Tibial nerve (tissue), 4 donors: ENCODE measurements at regions not wholly inside any gene's neighbourhood (a gene's known extent, or its start where the extent isn't known, plus 50 kb on each side); places are given as distances from the start of the nearest gene placed in this dataset.

ENCODE experiments used
- DNase-seq, 2 donors: peaks; one replicate each; pipeline ENCODE4 v3.0.0-alpha.2; 2019; ENCODE audit warnings: low spot score in 2 of 2
- H3K27ac ChIP-seq, 4 donors: fragments of 200-600 bp; sonication (generic) in 3 of 4; one replicate each; pipeline ENCODE4 v1.5.1; 2017 to 2019; ENCODE audit warnings: mild to moderate bottlenecking in 1 of 4
- H3K27me3 ChIP-seq, 2 donors: fragments of 200-600 bp; sonication (generic) in 1 of 2; one replicate each; pipeline versions ENCODE4 v1.5.1 to v1.6.0; 2017 to 2019
- H3K36me3 ChIP-seq, 3 donors: fragments of 200-600 bp; sonication (generic); one replicate each; pipeline ENCODE4 v1.5.1; 2018 to 2019
- H3K4me1 ChIP-seq, 4 donors: fragments of 200-600 bp; sonication (generic) in 3 of 4; one replicate each; pipeline ENCODE4 v1.5.1; 2017 to 2019
- H3K4me3 ChIP-seq, 4 donors: fragments of 200-600 bp; sonication (generic) in 3 of 4; one replicate each; pipeline ENCODE4 v1.5.1; 2017 to 2019; ENCODE audit warnings: mild to moderate bottlenecking in 1 of 4, moderate library complexity in 1 of 4
- H3K9me3 ChIP-seq, 4 donors: fragments of 200-600 bp; sonication (generic) in 3 of 4; one replicate each; pipeline ENCODE4 v1.5.1; 2017 to 2019
- CTCF ChIP-seq, 5 experiments: fragments of 200-600 bp in 3 of 5; fragments of 450-650 bp in 2 of 5; sonication (generic) in 3 of 5; IDR thresholded peaks; one replicate each; pipeline ENCODE4 v1.5.1; 2016 to 2019; ENCODE audit warnings: antibody characterized with exemption in 5 of 5, mild to moderate bottlenecking in 3 of 5, moderate library complexity in 2 of 5
- EP300 ChIP-seq, 2 donors: sonication (generic); formaldehyde crosslinking; IDR thresholded peaks; one replicate each; pipeline ENCODE4 v1.6.1; 2017; ENCODE audit warnings: antibody characterized with exemption in 2 of 2, mild to moderate bottlenecking in 1 of 2
- POLR2A ChIP-seq, 2 donors: fragments of 450-650 bp; IDR thresholded peaks; one replicate each; pipeline ENCODE4 v1.6.1; 2017; ENCODE audit warnings: antibody characterized with exemption in 2 of 2, mild to moderate bottlenecking in 2 of 2, moderate library complexity in 2 of 2
- WGBS, 2 donors: methylation state at CpG; one replicate each; pipeline ENCODE4 v1.1.5; 2018; 5-methylcytosine and 5-hydroxymethylcytosine counted together

GRCh38 chr3:194772241-194773000, 86.7 kb downstream of the FAM43A start:
- H3K4me1 ChIP-seq = peaks cover 0 to 46% (median 6%) of the 10 kb centered on the region in 4 donors
- no peak for TF ChIP-seq CTCF (IDR thresholded peaks at IDR 0.05)
- TF ChIP-seq POLR2A (IDR thresholded peaks at IDR 0.05) = no peak
- no peak for TF ChIP-seq EP300 (IDR thresholded peaks at IDR 0.05)
- WGBS, 2 donors = 74 to 76% methylated on average over 13 of the region's 13 CpGs
- H3K36me3 ChIP-seq = no peaks in the 10 kb centered on the region
- no peak for DNase-seq
- no peaks in the 10 kb centered on the region for H3K27me3 ChIP-seq
- H3K27ac ChIP-seq = no peak overlapping the region
- H3K4me3 ChIP-seq = no peak overlapping the region
- H3K9me3 ChIP-seq = no peaks in the 10 kb centered on the region

GRCh38 chr3:194773216-194773615, 87.5 kb downstream of the FAM43A start:
- TF ChIP-seq POLR2A (IDR thresholded peaks at IDR 0.05) = no peak
- TF ChIP-seq CTCF (IDR thresholded peaks at IDR 0.05) = no peak
- TF ChIP-seq EP300 (IDR thresholded peaks at IDR 0.05) = no peak
- Histone ChIP-seq H3K27me3 (no peaks in the 10 kb centered on the region), H3K9me3 (no peaks in the 10 kb centered on the region), H3K36me3 (no peaks in the 10 kb centered on the region), H3K4me3 (no peak overlapping the region), H3K27ac (peak overlapping the region in 1 of 4 donors; percentile 30), H3K4me1 (peaks cover 0 to 42% (median 6%) of the 10 kb centered on the region in 4 donors)
- DNase-seq = no peak
- 30 to 31% methylated on average over 5 of the region's 5 CpGs for WGBS, 2 donors

- Histone ChIP-seq H3K36me3 (no peaks in the 10 kb centered on the region), H3K9me3 (no peaks in the 10 kb centered on the region), H3K27ac (peak overlapping the region in 1 of 4 donors; percentile 30), H3K27me3 (no peaks in the 10 kb centered on the region), H3K4me3 (no peak overlapping the region), H3K4me1 (peaks cover 0 to 35% (median under 1%) of the 10 kb centered on the region in 4 donors)
- WGBS, 2 donors = 59 to 69% methylated on average over 5 of the region's 5 CpGs
- no peak for TF ChIP-seq POLR2A (IDR thresholded peaks at IDR 0.05)
- TF ChIP-seq CTCF (IDR thresholded peaks at IDR 0.05) = no peak
- peak in 1 of 2 donors; percentile 34 for TF ChIP-seq EP300 (IDR thresholded peaks at IDR 0.05)
- DNase-seq = no peak
These were observed 88.2 kb downstream of the FAM43A start for GRCh38 chr3:194773771-194774455.

GRCh38 chr3:194775266-194775665, 89.6 kb downstream of the FAM43A start:
- Histone ChIP-seq H3K4me3 (no peak overlapping the region), H3K36me3 (no peaks in the 10 kb centered on the region), H3K4me1 (peaks cover 0 to 21% (median 0%) of the 10 kb centered on the region in 4 donors), H3K27ac (no peak overlapping the region), H3K27me3 (no peaks in the 10 kb centered on the region), H3K9me3 (no peaks in the 10 kb centered on the region)
- 53 to 72% methylated on average over 3 of the region's 3 CpGs for WGBS, 2 donors
- no peak for DNase-seq
- TF ChIP-seq CTCF (IDR thresholded peaks at IDR 0.05) (no peak), EP300 (IDR thresholded peaks at IDR 0.05) (no peak), POLR2A (IDR thresholded peaks at IDR 0.05) (no peak)

GRCh38 chr3:194775731-194776130, 90.0 kb downstream of the FAM43A start:
- peaks cover 0 to 21% (median 0%) of the 10 kb centered on the region in 4 donors for H3K4me1 ChIP-seq
- H3K27me3 ChIP-seq = no peaks in the 10 kb centered on the region
- no peaks in the 10 kb centered on the region for H3K9me3 ChIP-seq
- H3K27ac ChIP-seq = no peak overlapping the region
- WGBS, 2 donors = 61 to 80% methylated on average over 3 of the region's 3 CpGs
- DNase-seq = no peak
- no peaks in the 10 kb centered on the region for H3K36me3 ChIP-seq
- no peak overlapping the region for H3K4me3 ChIP-seq
- TF ChIP-seq CTCF (IDR thresholded peaks at IDR 0.05) (no peak), POLR2A (IDR thresholded peaks at IDR 0.05) (no peak), EP300 (IDR thresholded peaks at IDR 0.05) (no peak)
